Gastrocnemius medialis (tissue), 4 donors: ENCODE measurements at regions not wholly inside any gene's neighbourhood (a gene's known extent, or its start where the extent isn't known, plus 50 kb on each side); places are given as distances from the start of the nearest gene placed in this dataset.

ENCODE experiments used
- ATAC-seq, 2 donors: fragments of 150-250 bp; one replicate each; pipeline ENCODE4 v1.9.1; 2016
- DNase-seq, 2 donors: peaks; one replicate each; pipeline ENCODE4 v3.0.0-alpha.2; 2019
- H3K27ac ChIP-seq, 4 donors: fragments of 200-600 bp; sonication (generic); 1 replicate in 1 of 4; 2 replicates in 3 of 4; pipeline ENCODE4 v1.5.1; 2016 to 2018; ENCODE audit warnings: mild to moderate bottlenecking in 2 of 4, moderate library complexity in 1 of 4
- H3K27me3 ChIP-seq, 3 donors: fragments of 200-600 bp; sonication (generic) in 2 of 3; 1 replicate in 1 of 3; 2 replicates in 2 of 3; pipeline versions ENCODE4 v1.5.1 to v1.6.0; 2016 to 2019; ENCODE audit warnings: mild to moderate bottlenecking in 1 of 3, moderate library complexity in 1 of 3
- H3K36me3 ChIP-seq, 2 donors: fragments of 200-600 bp; sonication (generic) in 1 of 2; one replicate each; pipeline ENCODE4 v1.5.1; 2017 to 2018
- H3K4me1 ChIP-seq, 2 donors: fragments of 200-600 bp; sonication (generic) in 1 of 2; one replicate each; pipeline ENCODE4 v1.5.1; 2016 to 2017; ENCODE audit warnings: mild to moderate bottlenecking in 2 of 2
- H3K4me3 ChIP-seq, 4 donors: fragments of 200-600 bp; sonication (generic) in 3 of 4; 1 replicate in 1 of 4; 2 replicates in 3 of 4; pipeline ENCODE4 v1.5.1; 2016 to 2019; ENCODE audit warnings: mild to moderate bottlenecking in 2 of 4
- H3K9me3 ChIP-seq, 3 donors: fragments of 200-600 bp; sonication (generic) in 2 of 3; 1 replicate in 1 of 3; 2 replicates in 2 of 3; pipeline ENCODE4 v1.5.1; 2016 to 2019
- POLR2A ChIP-seq, 2 donors: fragments of 450-650 bp; IDR thresholded peaks; one replicate each; pipeline ENCODE4 v1.6.1; 2017; ENCODE audit warnings: antibody characterized with exemption in 2 of 2, mild to moderate bottlenecking in 2 of 2, moderate library complexity in 2 of 2
- in situ Hi-C, 4 donors: fragments of 200-750 bp; cut with MboI; loops; one replicate each; pipeline versions ENCODE4 v1.15.0 to v1.8.0; 2017; ENCODE audit warnings: low sequenced_read_pairs in 4 of 4
- intact Hi-C: fragments of 100-400 bp; cut with DNase I; formaldehyde crosslinking; loops from one replicate; pipeline ENCODE4 v1.15.1; 2023; ENCODE audit warnings: low total_unique reads
- TF ChIP-seq, protein P1 (sequence below), 5 experiments: fragments of 450-650 bp in 3 of 5; fragments of 200-600 bp in 2 of 5; sonication (generic) in 2 of 5; IDR thresholded peaks in 4 of 5; conservative IDR thresholded peaks in 1 of 5; 1 replicate in 4 of 5; 2 replicates in 1 of 5; pipeline ENCODE4 v1.5.1; 2016 to 2019; ENCODE audit warnings: antibody characterized with exemption in 5 of 5, mild to moderate bottlenecking in 3 of 5, moderate library complexity in 3 of 5

DNA sequence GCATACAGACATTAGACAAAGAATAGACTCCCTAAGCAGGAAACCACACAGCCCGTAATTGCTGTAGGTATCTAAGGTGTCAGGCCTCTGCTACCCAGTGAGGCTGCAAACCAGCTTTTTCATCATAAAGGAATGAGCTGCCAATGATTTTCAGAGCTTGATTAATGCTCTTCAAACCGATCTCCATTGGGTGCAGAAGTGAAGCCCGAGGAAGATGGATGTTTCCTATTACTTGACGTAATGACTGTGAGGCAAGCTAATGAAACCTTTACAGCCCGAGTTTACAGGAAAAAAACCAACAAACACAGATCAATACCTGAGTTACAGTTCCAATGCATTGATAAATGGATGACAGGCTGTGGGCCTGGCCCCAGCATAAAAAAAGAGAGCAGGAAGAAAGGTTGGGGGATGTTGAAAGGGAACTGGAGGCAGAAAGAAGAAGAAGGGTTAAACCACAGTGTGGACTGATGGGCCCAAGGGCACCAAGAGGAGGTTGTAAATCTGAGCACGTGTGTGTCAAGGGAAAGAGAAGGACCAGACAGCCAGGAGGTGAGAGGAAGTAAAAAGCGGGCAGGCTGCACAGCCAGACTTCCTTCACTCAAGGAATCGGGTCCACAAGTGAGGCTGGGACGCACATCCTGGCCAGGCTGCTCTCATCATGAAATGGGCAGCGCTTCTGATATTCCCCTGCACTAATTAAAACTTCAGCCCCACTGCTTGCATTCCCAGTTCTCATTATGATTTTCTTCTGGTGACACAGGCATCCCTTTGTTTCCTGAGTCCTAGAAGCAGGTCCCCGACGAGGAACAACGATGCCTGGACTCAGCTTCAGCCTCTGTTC is 70.6 kb upstream of the NTM start:
- in situ Hi-C loops (no loop called here), intact Hi-C loops (no loop called here)
- Histone ChIP-seq H3K4me1 (no peaks in the 10 kb centered on the region), H3K9me3 (no peaks in the 10 kb centered on the region), H3K27me3 (peaks cover 0 to 4% (median 0%) of the 10 kb centered on the region in 3 donors), H3K27ac (no peak overlapping the region), H3K36me3 (no peaks in the 10 kb centered on the region), H3K4me3 (no peak overlapping the region)
- DNase-seq: no peak
- TF ChIP-seq POLR2A (IDR thresholded peaks at IDR 0.05): no peak
- TF ChIP-seq, protein P1, sequence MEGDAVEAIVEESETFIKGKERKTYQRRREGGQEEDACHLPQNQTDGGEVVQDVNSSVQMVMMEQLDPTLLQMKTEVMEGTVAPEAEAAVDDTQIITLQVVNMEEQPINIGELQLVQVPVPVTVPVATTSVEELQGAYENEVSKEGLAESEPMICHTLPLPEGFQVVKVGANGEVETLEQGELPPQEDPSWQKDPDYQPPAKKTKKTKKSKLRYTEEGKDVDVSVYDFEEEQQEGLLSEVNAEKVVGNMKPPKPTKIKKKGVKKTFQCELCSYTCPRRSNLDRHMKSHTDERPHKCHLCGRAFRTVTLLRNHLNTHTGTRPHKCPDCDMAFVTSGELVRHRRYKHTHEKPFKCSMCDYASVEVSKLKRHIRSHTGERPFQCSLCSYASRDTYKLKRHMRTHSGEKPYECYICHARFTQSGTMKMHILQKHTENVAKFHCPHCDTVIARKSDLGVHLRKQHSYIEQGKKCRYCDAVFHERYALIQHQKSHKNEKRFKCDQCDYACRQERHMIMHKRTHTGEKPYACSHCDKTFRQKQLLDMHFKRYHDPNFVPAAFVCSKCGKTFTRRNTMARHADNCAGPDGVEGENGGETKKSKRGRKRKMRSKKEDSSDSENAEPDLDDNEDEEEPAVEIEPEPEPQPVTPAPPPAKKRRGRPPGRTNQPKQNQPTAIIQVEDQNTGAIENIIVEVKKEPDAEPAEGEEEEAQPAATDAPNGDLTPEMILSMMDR (IDR thresholded peaks at IDR 0.05 in 4 of 5, conservative IDR thresholded peaks at IDR 0.05 in 1 of 5): no peak
- ATAC-seq: no peak

DNA sequence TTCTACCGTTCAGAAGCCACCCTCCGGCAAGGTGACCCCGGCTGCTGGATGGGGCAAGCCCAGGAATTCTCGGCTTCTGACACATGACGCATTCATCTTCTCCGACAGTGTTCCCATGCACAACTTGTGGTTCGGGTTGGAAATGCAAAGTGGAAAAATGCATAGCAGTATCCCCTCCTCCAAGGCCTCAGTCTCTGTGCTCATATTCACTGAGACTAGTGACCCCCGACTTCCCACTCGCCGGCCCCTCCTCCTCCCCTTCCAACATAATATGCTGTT is 70.0 kb upstream of the NTM start:
- no peak overlapping the region for H3K4me3 ChIP-seq
- H3K27me3 ChIP-seq: peaks cover 0 to 4% (median 0%) of the 10 kb centered on the region in 3 donors
- TF ChIP-seq, protein P1 (IDR thresholded peaks at IDR 0.05 in 4 of 5, conservative IDR thresholded peaks at IDR 0.05 in 1 of 5): no peak
- TF ChIP-seq POLR2A (IDR thresholded peaks at IDR 0.05): no peak
- H3K9me3 ChIP-seq: no peaks in the 10 kb centered on the region
- in situ Hi-C loops (no loop called here), intact Hi-C loops (no loop called here)
- no peaks in the 10 kb centered on the region for H3K4me1 ChIP-seq
- ATAC-seq (no peak), DNase-seq (no peak)
- H3K27ac ChIP-seq: no peak overlapping the region
- no peaks in the 10 kb centered on the region for H3K36me3 ChIP-seq

DNA sequence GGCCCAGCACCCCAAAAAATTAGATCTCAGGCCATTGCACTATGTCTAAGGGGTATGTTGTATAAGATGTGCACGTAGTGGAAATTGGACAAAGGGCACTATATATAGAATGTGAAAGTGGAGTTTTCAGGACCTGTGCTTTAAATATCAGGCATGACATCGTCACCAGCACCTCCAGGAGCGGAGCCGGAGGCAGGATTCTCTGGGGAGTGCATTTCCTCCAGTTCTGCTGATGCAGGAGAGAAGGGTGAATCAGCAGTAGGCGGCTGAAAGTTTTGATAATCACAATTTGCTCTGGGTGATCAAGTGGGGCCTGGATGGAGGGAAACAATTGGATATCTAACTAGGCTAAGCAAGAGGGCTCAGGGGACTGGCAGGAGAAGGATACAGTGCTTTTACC is 69.1 kb upstream of the NTM start:
- no peak overlapping the region for H3K4me3 ChIP-seq
- DNase-seq: no peak
- no peaks in the 10 kb centered on the region for H3K4me1 ChIP-seq
- H3K27me3 ChIP-seq: peaks cover 0 to 4% (median 0%) of the 10 kb centered on the region in 3 donors
- TF ChIP-seq, protein P1 (IDR thresholded peaks at IDR 0.05 in 4 of 5, conservative IDR thresholded peaks at IDR 0.05 in 1 of 5): no peak
- no peak for TF ChIP-seq POLR2A (IDR thresholded peaks at IDR 0.05)
- intact Hi-C loops: no loop called here
- H3K27ac ChIP-seq: no peak overlapping the region
- H3K9me3 ChIP-seq: no peaks in the 10 kb centered on the region
- no peaks in the 10 kb centered on the region for H3K36me3 ChIP-seq
- ATAC-seq: no peak
- in situ Hi-C loops: no loop called here

DNA sequence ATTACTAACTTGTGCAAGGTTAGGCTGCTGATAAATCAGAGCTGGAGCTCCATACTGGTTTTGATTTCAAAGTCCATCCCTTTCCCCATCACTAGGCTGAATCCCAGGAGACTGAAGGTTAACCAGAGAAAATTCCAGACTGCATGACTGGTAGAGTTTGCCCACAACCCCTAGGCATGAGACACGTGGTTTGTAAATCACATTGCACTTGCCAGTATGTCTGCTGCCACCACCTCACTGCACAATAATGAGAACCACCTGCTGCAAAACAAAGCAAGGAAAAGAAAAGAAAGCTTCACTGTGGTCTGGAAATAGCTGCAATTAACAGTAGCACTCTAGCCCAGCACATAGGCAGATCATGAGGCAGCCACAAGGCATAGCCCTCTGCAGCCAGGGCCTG is 67.6 kb upstream of the NTM start:
- no peak overlapping the region for H3K27ac ChIP-seq
- H3K36me3 ChIP-seq: no peaks in the 10 kb centered on the region
- TF ChIP-seq, protein P1 (IDR thresholded peaks at IDR 0.05 in 4 of 5, conservative IDR thresholded peaks at IDR 0.05 in 1 of 5): no peak
- no peak for TF ChIP-seq POLR2A (IDR thresholded peaks at IDR 0.05)
- H3K27me3 ChIP-seq: peaks cover 0 to 4% (median 0%) of the 10 kb centered on the region in 3 donors
- ATAC-seq: no peak
- in situ Hi-C loops: no loop called here
- H3K9me3 ChIP-seq: no peaks in the 10 kb centered on the region
- DNase-seq: no peak
- H3K4me1 ChIP-seq: no peaks in the 10 kb centered on the region
- H3K4me3 ChIP-seq: no peak overlapping the region
- intact Hi-C loops: no loop called here
